ENCODE measurements at regions not wholly inside any gene's neighbourhood (a gene's known extent, or its start where the extent isn't known, plus 50 kb on each side); places are given as distances from the start of the nearest gene placed in this dataset.
"Not testable (repeated sequence)": the region's sequence is repeated elsewhere in the genome, so short reads cannot be mapped to it uniquely, and the experiment has no call there.

DNA sequence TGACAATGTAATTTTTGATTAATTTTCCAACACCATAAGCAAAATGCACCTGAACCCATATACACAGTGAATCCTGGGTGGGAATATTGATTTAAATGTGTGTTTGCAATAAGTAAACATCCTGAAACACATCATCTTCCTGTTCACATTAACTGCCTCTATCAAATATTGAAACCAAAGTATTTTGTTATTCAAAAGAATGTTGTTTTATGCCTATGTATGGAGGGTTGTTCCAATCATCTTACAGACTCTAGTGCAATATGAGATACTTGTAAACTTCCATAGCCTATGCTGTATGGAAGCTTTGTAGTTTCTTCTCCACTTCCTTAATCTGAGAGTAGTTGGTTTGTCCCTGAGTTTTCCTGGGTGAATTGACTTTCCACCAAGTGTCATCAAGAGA, 105.4 kb upstream of the SLC7A11 start:
- Histone ChIP-seq H3K4me1 (no peaks in the 10 kb centered on the region), H3K4me3 (no peak overlapping the region), H3K36me3 (replicated peaks in 1 of 2; ENCODE audit: insufficient read depth in 1 of 2, low read depth in 2 of 2) (no peaks in the 10 kb centered on the region), H3K9me3 (no peaks in the 10 kb centered on the region), H3K27me3 (no peaks in the 10 kb centered on the region), H3K27ac (no peak overlapping the region)
- no peak for DNase-seq
- intact Hi-C loops (cut with DNase I), result no loop called here
- no peak for TF ChIP-seq POLR2A (IDR thresholded peaks at IDR 0.05)
- TF ChIP-seq, protein P1, sequence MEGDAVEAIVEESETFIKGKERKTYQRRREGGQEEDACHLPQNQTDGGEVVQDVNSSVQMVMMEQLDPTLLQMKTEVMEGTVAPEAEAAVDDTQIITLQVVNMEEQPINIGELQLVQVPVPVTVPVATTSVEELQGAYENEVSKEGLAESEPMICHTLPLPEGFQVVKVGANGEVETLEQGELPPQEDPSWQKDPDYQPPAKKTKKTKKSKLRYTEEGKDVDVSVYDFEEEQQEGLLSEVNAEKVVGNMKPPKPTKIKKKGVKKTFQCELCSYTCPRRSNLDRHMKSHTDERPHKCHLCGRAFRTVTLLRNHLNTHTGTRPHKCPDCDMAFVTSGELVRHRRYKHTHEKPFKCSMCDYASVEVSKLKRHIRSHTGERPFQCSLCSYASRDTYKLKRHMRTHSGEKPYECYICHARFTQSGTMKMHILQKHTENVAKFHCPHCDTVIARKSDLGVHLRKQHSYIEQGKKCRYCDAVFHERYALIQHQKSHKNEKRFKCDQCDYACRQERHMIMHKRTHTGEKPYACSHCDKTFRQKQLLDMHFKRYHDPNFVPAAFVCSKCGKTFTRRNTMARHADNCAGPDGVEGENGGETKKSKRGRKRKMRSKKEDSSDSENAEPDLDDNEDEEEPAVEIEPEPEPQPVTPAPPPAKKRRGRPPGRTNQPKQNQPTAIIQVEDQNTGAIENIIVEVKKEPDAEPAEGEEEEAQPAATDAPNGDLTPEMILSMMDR (IDR thresholded peaks at IDR 0.05), result no peak
- no peak for ATAC-seq

- no peak overlapping the region for H3K27ac ChIP-seq
- no peak for ATAC-seq
- H3K27me3 ChIP-seq, result no peaks in the 10 kb centered on the region
- intact Hi-C loops (cut with DNase I), result no loop called here
- 60 to 64% methylated on average over 4 of the region's 4 CpGs for WGBS, 2 donors
- H3K9me3 ChIP-seq, result no peaks in the 10 kb centered on the region
- H3K36me3 ChIP-seq (replicated peaks in 1 of 2; ENCODE audit: insufficient read depth in 1 of 2, low read depth in 2 of 2), result no peaks in the 10 kb centered on the region
- TF ChIP-seq POLR2A (IDR thresholded peaks at IDR 0.05), result no peak
- TF ChIP-seq, protein P1 (IDR thresholded peaks at IDR 0.05), result no peak
- H3K4me1 ChIP-seq, result no peaks in the 10 kb centered on the region
- no peak for DNase-seq
- H3K4me3 ChIP-seq, result no peak overlapping the region
These were observed 102.7 kb upstream of the SLC7A11 start for GRCh38 chr4:138344851-138345250.

DNA sequence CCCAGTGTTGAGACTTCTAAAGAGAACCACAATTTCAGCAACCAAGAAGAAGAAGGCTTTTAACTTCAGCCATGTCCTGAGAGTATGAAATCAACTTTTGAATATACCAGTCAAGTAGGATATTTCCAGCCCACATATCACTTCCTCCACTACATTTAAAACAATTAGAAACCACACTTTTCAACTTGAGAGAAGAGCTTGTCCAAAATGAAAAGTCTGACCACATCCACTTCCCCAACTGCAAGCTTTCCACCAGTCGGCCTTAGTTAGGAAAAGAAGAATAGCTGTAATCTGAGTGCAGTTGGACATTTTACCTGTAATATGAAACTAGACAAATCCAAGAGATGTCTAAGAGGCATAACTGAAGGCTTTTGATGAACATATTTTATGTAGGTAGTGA, 101.9 kb upstream of the SLC7A11 start:
- Histone ChIP-seq H3K4me3 (no peak overlapping the region), H3K27me3 (no peaks in the 10 kb centered on the region), H3K9me3 (no peaks in the 10 kb centered on the region), H3K4me1 (no peaks in the 10 kb centered on the region), H3K27ac (no peak overlapping the region), H3K36me3 (replicated peaks in 1 of 2; ENCODE audit: insufficient read depth in 1 of 2, low read depth in 2 of 2) (no peaks in the 10 kb centered on the region)
- WGBS, 2 donors, result 68 to 72% methylated on average over 1 of the region's 1 CpG
- TF ChIP-seq POLR2A (IDR thresholded peaks at IDR 0.05), result no peak
- TF ChIP-seq, protein P1 (IDR thresholded peaks at IDR 0.05), result no peak
- intact Hi-C loops (cut with DNase I), result no loop called here
- DNase-seq, result no peak
- ATAC-seq, result no peak

GRCh38 chr4:138341739-138342415, 99.7 kb upstream of the SLC7A11 start:
- 69 to 78% methylated on average over 3 of the region's 3 CpGs for WGBS, 2 donors
- DNase-seq (no peak), ATAC-seq (no peak)
- no peaks in the 10 kb centered on the region for H3K36me3 ChIP-seq (replicated peaks in 1 of 2; ENCODE audit: insufficient read depth in 1 of 2, low read depth in 2 of 2)
- H3K27ac ChIP-seq, result no peak overlapping the region
- no peak overlapping the region for H3K4me3 ChIP-seq
- TF ChIP-seq POLR2A (IDR thresholded peaks at IDR 0.05), result no peak
- TF ChIP-seq, protein P1 (IDR thresholded peaks at IDR 0.05), result no peak
- no peaks in the 10 kb centered on the region for H3K4me1 ChIP-seq
- no peaks in the 10 kb centered on the region for H3K27me3 ChIP-seq
- H3K9me3 ChIP-seq, result no peaks in the 10 kb centered on the region
- intact Hi-C loops (cut with DNase I), result no loop called here

- no peaks in the 10 kb centered on the region for H3K9me3 ChIP-seq
- no peak for DNase-seq
- ATAC-seq, result no peak
- intact Hi-C loops (cut with DNase I), result no loop called here
- H3K27ac ChIP-seq, result no peak overlapping the region
- H3K27me3 ChIP-seq, result no peaks in the 10 kb centered on the region
- TF ChIP-seq POLR2A (IDR thresholded peaks at IDR 0.05), result no peak
- TF ChIP-seq, protein P1 (IDR thresholded peaks at IDR 0.05), result no peak
- H3K36me3 ChIP-seq (replicated peaks in 1 of 2; ENCODE audit: insufficient read depth in 1 of 2, low read depth in 2 of 2), result no peaks in the 10 kb centered on the region
- H3K4me1 ChIP-seq, result peaks cover 21% of the 10 kb centered on the region
- WGBS, 2 donors, result 83 to 92% methylated on average over 2 of the region's 2 CpGs
- no peak overlapping the region for H3K4me3 ChIP-seq
These were observed 96.7 kb upstream of the SLC7A11 start for GRCh38 chr4:138338840-138339239.

- ATAC-seq; intact Hi-C loops (cut with DNase I); H3K4me3 ChIP-seq; H3K27ac ChIP-seq; DNase-seq; H3K27me3 ChIP-seq; H3K9me3 ChIP-seq; H3K36me3 ChIP-seq (replicated peaks in 1 of 2; ENCODE audit: insufficient read depth in 1 of 2, low read depth in 2 of 2): not testable (repeated sequence)
- peaks cover 22% of the 10 kb centered on the region for H3K4me1 ChIP-seq
- WGBS, 2 donors, result 95% methylated on average over 6 of the region's 6 CpGs
These were observed 96.1 kb upstream of the SLC7A11 start for GRCh38 chr4:138338222-138338621.
